Choroid plexus epithelial cell (primary cell): ENCODE measurements at regions not wholly inside any gene's neighbourhood (a gene's known extent, or its start where the extent isn't known, plus 50 kb on each side); places are given as distances from the start of the nearest gene placed in this dataset.

Source experiments
- DNase-seq: peaks from one replicate; pipeline ENCODE4 v3.0.0-alpha.2; 2010; ENCODE audit warnings: low read depth
- H3K4me3 ChIP-seq: 2 replicates; pipeline ENCODE4 v1.5.1; 2011; ENCODE audit warnings: low read depth, mild to moderate bottlenecking, control low read depth, low read length, moderate library complexity
- TF ChIP-seq, protein P1 (sequence below): conservative IDR thresholded peaks from 2 replicates; pipeline ENCODE4 v1.5.1; 2011; ENCODE audit warnings: low read depth, mild to moderate bottlenecking, control low read depth, inconsistent platforms, low read length, moderate library complexity

DNA sequence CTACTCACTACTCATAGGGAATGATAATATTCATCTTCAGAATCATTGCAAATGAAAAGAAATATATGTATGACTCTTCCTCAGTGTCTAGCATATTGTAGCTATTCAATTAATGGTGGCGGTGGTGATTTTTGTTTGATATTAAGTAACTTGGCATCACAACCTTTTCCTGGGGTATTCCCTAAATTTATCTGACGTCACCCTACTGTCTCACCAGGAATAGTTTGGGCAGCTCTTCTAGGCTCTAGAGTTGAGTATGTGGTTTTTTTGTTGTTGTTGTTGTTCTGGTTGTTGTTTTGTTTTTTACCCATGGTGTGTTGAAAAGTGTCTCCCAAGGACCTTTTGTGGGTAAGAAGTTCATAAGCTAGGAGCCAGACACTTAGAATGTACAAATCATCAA, 1320.3 kb upstream of the LRRTM1 start:
- DNase-seq, result no peak
- TF ChIP-seq, protein P1, sequence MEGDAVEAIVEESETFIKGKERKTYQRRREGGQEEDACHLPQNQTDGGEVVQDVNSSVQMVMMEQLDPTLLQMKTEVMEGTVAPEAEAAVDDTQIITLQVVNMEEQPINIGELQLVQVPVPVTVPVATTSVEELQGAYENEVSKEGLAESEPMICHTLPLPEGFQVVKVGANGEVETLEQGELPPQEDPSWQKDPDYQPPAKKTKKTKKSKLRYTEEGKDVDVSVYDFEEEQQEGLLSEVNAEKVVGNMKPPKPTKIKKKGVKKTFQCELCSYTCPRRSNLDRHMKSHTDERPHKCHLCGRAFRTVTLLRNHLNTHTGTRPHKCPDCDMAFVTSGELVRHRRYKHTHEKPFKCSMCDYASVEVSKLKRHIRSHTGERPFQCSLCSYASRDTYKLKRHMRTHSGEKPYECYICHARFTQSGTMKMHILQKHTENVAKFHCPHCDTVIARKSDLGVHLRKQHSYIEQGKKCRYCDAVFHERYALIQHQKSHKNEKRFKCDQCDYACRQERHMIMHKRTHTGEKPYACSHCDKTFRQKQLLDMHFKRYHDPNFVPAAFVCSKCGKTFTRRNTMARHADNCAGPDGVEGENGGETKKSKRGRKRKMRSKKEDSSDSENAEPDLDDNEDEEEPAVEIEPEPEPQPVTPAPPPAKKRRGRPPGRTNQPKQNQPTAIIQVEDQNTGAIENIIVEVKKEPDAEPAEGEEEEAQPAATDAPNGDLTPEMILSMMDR, result no peak
- no peak overlapping the region for H3K4me3 ChIP-seq

DNA sequence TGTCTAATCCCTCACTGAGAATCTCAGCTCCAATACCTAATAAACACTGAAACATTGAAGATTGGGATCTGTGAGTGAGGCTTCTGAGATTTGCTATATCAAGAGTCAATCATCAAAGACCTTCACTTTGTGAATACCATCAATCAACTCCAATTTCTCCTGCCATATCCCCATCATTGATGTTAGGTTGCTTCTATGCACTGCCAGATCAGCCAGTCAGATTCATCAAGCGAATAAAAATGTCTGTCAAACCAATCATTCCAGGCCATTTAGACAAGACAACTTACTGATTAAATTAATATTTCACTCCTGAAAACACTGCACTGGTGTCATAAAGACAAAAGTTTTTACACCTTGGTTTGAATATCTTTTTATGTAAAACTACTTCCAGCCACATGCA, 1295.5 kb upstream of the LRRTM1 start:
- no peak overlapping the region for H3K4me3 ChIP-seq
- TF ChIP-seq, protein P1, result no peak
- DNase-seq, result no peak

DNA sequence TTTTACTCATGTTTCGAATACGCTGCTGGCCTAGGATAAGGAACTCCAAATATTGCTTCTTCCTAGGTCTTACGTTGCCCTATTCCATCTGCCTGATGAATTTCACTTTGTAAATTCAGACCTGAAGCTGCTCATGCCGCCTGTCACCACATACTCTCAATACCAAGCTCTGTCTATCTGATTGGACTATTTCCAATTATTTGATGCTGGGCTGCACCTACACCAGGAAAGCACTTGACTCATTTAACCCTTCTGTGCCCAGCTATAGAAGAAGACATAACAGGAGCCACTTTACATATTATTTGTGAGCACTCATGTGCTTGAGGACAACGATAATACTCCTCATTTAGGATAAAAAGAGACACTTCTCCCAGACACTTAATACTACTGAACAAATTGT, 1293.9 kb upstream of the LRRTM1 start:
- TF ChIP-seq, protein P1, result no peak
- DNase-seq, result no peak
- H3K4me3 ChIP-seq, result no peak overlapping the region

DNA sequence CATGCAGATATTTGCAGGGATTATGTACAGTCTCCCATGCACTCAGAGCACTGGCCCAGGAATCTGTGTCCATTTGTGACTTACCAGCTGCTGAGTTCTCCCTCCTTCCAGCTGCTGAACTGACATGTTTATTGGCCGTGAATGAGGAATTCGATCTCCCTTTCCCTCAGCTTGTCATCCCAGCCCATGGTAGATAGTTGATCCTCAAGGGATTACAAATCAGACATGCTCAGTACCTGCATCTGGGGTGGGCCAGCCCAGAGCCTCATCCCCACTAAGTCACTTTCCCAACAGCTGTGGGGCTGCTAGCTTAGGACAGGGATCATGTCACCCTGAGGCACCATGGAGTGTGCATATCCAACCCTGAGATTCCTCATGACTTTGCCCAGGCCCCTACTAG, 1284.9 kb upstream of the LRRTM1 start:
- TF ChIP-seq, protein P1, result no peak
- no peak for DNase-seq
- no peak overlapping the region for H3K4me3 ChIP-seq

DNA sequence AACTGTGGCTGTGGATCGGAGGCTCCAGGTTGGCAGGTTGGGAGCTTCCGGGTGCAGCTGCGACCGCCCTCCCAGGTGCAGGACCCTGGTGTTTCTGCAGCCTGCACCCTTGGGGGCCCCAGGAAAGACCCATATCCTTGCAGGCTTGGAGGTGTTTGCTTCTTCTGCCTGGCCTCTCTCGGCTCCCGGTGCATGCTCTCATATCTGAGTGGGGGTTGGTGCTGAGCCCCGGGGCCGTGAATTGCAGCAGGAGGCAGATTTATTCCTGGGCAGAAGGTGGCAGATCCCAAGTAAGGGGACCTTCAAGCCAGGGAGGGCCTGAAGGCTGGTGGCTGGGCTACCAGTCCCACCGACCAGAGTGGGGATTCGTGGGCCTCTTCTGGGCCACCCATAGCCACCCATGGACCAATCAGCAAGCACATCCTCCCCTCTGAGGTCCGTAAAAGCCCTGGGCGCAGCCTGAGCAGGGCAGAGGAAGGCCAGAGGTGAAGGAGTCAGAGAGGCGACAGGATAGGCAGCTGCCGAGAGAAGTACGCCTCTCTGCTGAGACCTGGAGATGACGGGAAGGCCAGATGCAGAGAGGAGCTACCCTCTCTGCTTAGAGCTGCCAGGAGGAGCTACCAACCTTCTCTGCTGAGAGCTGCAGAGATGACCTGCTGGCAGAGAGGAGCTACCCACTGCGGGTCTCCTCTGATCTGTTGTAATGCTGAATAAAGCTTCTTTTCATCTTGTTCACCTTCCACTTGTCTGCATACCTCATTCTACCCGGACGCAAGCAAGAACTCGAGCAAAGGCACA, 1279.0 kb upstream of the LRRTM1 start:
- H3K4me3 ChIP-seq, result no peak overlapping the region
- TF ChIP-seq, protein P1, result no peak
- no peak for DNase-seq

DNA sequence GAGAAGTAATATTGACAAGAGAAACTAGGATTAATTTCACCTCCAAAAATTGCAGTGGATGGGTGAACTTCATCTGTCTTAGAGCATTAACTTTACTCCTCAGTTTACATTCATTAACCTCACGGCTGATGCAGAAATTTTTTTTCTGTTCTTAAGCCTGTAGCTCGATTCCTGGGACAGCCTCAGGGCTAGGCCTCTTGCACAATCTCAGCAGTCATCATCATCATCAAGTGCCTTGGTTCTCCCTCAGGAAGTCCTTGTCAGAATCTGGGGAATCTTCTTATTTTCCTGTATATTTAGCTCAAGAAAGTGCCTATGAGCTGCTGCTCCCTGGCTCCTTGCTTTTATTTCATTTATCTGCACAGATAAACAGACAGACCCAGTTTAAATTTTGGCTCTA, 1272.2 kb upstream of the LRRTM1 start:
- no peak overlapping the region for H3K4me3 ChIP-seq
- TF ChIP-seq, protein P1, result no peak
- DNase-seq, result no peak

DNA sequence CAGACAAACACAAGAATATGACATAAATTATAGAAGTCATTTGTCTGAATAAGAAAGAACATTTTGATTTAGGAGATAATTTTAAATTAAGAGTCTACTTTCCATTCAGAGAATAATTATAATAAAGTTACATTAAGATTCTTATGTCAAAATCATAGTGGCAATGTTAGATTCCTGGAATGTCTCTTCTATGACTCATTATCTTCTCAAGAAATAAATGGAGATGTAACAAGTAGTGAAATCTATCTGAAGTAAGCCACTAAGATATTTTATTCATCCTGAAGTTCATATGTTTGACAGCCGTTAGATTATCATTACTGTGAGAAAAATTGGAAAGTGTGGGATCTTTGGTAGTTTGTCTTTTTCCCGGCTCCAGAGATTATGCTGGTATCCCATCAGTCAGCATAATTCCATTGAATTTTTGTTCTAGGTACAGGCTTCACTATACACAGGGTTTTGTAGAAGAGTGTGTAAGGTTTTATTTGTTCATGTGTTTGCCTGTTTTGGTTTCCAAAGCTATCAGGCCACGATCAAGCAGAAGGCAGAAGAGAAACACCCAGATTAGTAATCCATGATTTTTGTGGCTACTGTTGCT, 1246.6 kb upstream of the LRRTM1 start:
- TF ChIP-seq, protein P1, result no peak
- no peak overlapping the region for H3K4me3 ChIP-seq
- DNase-seq, result peak; percentile 0
